Hematopoietic multipotent progenitor cell treated with erythropoietin and hydrocortisone succinate and interleukin-3 and kit ligand, for 17 days (in vitro differentiated cells): ENCODE measurements at regions not wholly inside any gene's neighbourhood (a gene's known extent, or its start where the extent isn't known, plus 50 kb on each side); places are given as distances from the start of the nearest gene placed in this dataset.

Experiments
- DNase-seq: peaks from one replicate; pipeline ENCODE4 v3.0.0-alpha.2; 2015; ENCODE audit warnings: low spot score

- no peak for DNase-seq
Observed at GRCh38 chr3:135473449-135473848, 492.1 kb upstream of the PPP2R3A start.

- DNase-seq = no peak
Observed at GRCh38 chr3:135487261-135487660, 478.3 kb upstream of the PPP2R3A start.

DNA sequence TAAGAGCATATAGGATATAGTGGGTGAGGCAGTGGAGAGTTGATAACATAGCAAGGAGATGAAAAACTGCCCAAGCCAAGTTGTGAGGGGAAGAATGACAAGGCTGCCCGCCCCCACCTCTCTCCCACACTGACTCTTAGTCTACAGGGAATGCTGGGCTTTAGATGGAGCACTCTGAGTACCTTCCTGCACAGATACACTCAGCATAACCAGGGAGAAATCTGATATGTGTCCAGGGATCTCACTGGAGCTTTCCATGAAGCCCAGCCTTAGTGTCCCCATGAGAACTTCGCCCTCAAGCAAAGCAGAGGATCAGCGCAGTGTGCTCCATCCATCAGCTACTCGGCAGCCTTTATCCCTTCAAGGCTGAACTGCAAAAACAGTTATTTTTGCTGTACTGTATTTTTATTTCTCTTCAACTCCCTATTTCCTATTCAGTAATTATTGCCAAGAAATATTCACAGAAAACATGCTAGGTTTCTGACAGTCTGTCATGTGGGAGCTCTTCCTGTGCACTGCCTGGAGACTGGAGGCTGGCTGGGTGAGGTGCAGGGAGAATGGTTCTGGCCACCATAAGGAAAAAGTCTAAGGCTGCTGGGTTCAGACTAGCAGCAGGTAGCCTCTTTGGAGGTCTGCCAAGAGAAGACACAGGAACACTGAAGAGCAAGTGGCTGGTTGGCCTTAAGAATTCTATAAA is 475.2 kb upstream of the PPP2R3A start:
- no peak for DNase-seq

- DNase-seq = no peak
Observed at GRCh38 chr3:135491491-135492205, 473.9 kb upstream of the PPP2R3A start.

DNA sequence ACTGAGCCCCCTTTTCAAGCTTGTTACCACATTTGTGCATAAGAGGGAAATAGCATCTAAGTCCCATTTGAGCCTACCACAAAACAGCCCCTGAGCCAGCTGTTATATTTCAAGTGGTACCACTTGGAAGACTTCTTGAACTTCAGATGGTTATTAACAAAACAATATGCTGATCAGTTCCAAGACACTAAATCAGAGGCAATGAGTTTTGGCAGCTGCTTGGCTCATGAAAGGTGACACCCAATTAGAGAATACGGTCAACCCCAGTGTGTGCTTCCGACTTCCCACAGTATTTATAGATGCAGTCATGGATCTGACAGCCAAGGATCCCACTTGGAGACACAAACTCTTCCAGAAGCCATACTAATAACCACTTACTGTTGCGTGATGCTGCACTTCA is 469.6 kb upstream of the PPP2R3A start:
- no peak for DNase-seq

DNA sequence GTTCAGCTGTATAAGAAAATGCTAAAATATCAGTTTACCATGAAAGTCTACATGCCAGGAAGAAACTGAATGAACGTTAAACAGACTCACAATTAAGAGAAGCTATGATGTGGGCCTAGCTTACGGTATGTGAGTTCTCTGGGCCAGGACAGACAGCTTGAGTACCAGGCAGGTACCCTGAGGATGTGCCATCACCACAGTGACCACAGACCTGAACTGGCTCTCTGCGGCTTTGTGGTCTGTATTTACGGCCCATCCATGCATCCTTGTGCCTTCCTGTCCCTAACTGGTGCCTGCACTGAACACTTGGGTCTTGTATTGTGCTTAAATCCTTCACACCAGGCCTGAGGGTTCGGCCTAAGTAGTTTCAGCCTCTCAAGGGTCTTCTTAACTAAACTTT is 467.5 kb upstream of the PPP2R3A start:
- no peak for DNase-seq

GRCh38 chr3:135499426-135499825 is 466.1 kb upstream of the PPP2R3A start:
- DNase-seq = no peak

DNA sequence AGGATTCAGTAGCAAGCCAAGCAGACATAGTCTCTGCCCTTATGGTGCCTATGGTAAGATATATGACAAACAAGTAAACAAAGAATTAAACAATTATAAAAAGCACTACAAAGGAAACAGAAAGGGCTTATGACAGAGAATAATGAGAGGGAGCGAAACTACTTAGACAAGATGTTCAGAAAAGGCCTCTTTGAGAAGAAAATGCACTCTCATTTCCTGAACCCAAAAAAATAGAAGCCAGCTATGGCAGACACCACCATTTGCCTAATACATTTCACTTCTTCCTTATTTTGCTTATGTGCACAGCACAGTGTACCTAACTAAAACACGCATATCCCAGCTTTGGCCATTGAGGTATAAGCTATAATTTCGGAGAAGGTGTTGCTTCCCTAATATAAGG is 465.5 kb upstream of the PPP2R3A start:
- no peak for DNase-seq

GRCh38 chr3:135503065-135503759 is 462.3 kb upstream of the PPP2R3A start:
- DNase-seq = no peak

DNA sequence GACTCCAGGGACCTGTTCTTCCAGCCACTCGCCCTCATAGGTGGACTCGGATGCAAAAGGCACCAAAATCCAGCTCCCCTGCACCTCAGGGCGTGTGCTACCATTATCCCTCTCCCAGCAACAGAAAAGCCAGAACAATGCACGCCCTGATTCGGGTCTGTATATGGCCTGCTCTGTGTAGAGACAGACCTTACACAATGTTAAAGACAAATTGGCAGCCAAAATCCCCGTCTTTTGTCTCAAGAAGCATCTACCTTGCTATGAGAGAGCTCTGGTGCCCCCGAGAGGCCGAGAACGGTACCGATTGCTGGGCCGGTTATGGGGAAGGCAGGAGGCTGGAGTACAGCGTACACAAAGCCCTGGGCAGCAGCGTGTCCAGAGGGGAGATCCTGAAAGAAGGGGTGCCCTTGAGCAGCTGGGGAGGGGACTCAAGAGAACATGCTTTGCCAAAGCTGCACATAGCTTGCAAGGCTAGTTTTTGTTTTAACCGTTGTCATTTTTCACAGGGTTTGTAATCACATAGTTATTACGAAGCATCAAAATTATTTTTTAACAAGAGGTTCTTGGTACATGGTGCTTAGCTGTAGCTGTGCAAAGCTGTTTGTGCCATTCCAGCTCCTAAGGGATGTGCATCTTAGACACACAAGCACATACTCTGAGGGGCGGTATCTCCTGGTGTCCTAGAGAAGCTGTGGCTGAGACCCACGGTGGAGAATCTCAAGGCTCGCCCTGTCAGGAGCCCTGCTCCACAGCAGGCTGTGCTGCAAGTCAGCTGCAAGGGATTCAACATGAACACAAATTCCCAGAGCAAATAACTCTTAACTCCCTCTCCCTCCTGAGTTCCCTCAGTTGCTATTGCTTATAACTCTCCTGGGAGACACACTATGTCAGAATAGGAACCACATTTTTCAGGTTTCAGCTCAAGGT is 461.5 kb upstream of the PPP2R3A start:
- no peak for DNase-seq

DNA sequence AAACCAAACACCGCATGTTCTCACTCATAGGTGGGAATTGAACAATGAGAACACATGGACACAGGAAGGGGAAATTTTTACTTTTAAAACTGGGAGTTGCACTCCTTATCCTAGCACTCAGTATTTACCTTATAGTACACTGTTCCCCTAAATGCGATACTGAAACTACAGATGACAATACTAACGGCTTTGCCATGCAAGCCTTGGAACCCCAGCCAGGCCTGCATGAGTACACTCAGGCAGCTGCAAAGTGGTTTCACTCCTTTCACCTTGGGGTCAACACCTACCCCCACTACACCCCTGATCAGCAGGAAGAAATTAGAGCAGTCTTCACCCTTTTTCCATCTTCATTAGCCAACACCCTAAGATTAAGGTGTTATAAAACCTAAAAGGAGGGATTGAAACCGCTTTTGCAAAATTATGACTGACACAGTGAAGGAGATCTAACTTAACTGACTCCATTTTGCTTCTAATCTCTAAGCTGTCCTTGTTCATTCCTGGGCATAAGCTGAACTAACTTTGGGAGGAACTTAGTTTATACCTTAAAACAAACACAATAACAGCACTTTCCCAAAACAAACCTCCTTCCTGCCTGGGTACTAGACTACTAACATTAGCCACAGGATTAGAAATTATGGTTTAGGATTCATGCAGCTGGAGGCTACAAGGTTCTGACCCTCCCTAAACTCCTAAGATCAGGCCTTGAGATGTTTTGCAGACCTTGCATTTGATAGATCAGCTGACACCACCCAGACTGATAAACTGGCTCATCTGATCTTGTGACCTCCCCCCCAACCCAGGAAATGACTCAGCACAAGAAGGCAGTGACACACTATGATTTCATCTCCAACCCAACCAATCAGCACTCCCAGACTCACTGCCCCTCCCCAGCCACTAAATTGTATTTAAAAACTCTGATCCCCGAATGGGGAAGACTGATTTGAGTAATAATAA is 452.1 kb upstream of the PPP2R3A start:
- DNase-seq = no peak

DNA sequence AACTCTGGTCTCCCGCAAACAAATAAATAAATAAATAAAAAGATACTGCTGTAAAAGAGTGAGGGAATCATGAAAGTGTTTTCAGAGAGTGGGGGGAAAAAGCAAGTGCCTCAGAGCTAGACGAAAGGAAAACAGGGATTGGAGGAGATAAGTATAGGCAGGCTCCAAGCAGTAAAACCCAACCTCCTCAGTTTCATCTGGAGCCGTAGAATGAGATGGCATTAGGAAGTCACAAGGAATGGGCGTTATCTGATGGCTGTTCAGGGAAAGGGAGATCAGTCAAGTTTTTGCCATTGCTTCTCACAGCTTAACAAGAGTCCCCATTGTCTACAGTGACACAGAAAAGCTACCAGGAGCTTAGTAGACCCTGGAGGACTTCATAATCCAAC is 451.5 kb upstream of the PPP2R3A start:
- no peak for DNase-seq

GRCh38 chr3:135516143-135516542 is 449.4 kb upstream of the PPP2R3A start:
- DNase-seq = no peak

DNA sequence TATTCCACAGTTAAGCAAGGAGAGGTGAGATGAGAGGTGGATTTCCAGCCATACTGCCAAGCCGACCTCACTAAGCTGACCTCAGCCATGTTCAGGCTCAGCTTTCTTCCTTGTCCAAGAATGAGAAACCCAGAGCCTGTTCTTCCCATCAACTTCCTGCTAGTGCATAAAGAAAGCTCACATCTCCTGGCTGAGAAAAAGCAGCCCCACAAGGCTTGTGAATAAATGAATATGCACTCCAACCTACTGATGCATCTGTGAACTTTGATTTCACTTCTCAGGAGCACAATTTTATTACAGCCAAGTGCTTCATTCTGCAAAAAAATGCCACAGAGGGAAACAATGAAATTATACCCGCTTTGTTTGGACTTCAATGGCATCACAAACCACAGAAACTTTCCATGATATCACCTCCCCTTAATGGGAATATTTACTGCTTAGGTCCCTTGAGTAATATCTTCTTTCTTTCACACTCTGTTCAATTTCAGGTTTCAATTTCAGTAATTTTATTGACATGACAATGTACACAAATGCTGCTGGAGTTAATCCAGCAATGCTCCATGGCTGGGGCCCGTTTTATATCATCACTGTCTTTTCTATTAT is 437.0 kb upstream of the PPP2R3A start:
- no peak for DNase-seq

DNA sequence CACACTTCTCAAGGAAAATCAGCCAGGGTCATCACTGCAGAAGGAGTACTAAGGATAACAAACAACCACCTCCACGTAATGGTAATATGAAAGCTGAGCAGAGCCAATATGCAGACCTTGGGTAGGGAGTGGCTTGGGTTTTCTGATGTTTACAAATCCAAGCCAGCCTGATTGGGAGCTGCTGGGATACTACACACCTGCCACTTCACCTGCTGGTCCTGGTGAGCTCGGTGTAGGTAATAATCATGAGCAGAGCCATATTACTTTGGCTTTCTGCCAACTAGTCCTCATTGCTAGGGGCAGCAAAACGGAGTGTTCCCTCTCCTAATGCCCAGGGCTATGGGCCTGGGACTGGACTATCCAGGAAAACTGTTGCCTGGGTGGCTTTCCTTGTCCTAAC is 433.5 kb upstream of the PPP2R3A start:
- no peak for DNase-seq

- DNase-seq = no peak
Observed at GRCh38 chr3:135538123-135538522, 427.4 kb upstream of the PPP2R3A start.

DNA sequence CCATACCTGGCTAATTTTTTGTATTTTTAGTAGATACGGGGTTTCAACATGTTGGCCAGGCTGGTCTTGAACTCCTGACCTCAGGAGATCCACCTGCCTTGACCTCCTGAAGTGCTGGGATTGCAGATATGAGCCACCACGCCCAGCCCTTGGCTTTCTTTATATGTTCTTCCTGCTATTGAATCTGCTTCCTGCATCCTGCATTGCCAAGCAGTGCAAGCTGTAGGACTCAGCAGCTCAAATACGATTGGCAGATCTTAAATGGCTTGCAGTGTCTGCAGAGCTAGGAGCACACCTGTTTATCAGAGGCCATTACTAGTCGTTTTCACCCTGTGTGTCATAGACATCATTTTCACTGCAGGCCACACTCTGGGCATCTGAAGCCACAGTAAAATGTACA is 426.2 kb upstream of the PPP2R3A start:
- DNase-seq = no peak

DNA sequence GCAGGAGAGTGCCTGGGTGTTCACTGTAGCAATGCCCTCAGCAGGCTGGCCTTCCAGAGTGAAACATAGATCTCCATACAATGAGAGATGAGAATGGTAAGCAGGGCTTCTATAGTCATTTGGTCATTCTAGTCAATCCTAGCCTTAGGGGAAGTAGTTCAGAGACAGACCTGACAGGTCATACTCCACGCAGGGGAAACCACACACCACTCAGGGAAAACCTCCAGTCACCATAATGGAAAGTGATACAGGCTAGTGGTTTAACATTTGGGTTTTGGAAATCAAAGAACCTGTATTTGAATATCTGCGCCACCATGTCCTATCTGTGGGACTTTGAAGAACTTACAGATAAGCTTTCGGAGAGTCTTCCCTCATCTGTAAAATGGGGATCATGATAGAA is 425.7 kb upstream of the PPP2R3A start:
- no peak for DNase-seq

DNA sequence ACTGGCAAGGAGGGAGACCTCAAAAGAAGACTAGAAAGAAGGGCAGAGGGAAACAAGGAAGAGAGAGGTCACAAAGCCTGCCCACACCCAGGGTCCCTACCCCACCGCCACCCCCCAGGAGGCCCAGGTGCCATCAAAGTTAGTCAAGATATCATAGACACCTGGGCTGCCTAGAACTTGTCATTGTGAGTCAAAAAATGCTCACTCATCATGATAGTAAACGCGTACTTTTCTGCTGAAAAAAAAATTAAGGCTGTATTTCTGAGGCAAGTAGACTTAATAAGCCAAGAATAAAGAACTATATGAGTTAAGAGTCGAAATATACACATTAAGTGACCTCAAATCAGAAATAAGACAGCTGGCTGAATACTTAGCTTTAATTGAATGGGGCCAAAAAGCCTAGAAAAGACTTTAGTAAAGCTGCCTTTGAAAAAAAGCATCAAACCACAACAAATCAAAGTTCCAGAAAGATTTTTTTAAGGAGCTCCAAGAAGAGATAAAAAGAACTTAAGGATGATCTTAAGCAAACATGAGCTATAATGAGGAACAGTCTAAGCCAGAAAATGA is 415.5 kb upstream of the PPP2R3A start:
- DNase-seq = no peak

- DNase-seq = no peak
Observed at GRCh38 chr3:135556174-135556573, 409.4 kb upstream of the PPP2R3A start.
